MM.1S (cell line): ENCODE measurements at regions not wholly inside any gene's neighbourhood (a gene's known extent, or its start where the extent isn't known, plus 50 kb on each side); places are given as distances from the start of the nearest gene placed in this dataset.

Experiments
- DNase-seq: peaks from one replicate; pipeline ENCODE4 v3.0.0-alpha.2; 2015
- H2AFZ ChIP-seq: fragments of 300-600 bp; sonication (generic); 2 replicates; pipeline ENCODE4 v1.6.0; 2016; ENCODE audit warnings: antibody characterized with exemption, low read length
- H3F3A ChIP-seq: fragments of 300-600 bp; sonication (generic); 2 replicates; pipeline ENCODE4 v1.6.1; 2016; ENCODE audit warnings: mild to moderate bottlenecking, antibody characterized with exemption, low read length, moderate library complexity, mixed read lengths; ENCODE audit not compliant: insufficient read depth
- H3K27ac ChIP-seq: fragments of 300-600 bp; sonication (generic); 2 replicates; pipeline ENCODE4 v1.5.1; 2016; ENCODE audit warnings: mild to moderate bottlenecking, low read length
- H3K27me3 ChIP-seq: fragments of 300-600 bp; sonication (generic); replicated peaks from 2 replicates; pipeline ENCODE4 v1.6.0; 2016; ENCODE audit warnings: low read length; ENCODE audit not compliant: insufficient read depth
- H3K36me3 ChIP-seq: fragments of 300-600 bp; sonication (generic); replicated peaks from 2 replicates; pipeline ENCODE4 v1.6.1; 2016; ENCODE audit warnings: mild to moderate bottlenecking, low read length, mixed read lengths; ENCODE audit not compliant: insufficient read depth
- H3K4me1 ChIP-seq: fragments of 300-600 bp; sonication (generic); 2 replicates; pipeline ENCODE4 v1.6.1; 2016; ENCODE audit warnings: low read length, mixed read lengths
- H3K4me2 ChIP-seq: fragments of 300-600 bp; sonication (generic); 2 replicates; pipeline ENCODE4 v1.6.0; 2016; ENCODE audit warnings: low read depth, low read length
- H3K4me3 ChIP-seq: fragments of 300-600 bp; sonication (generic); 2 replicates; pipeline ENCODE4 v1.5.1; 2016; ENCODE audit warnings: low read length, mixed read lengths
- H3K79me2 ChIP-seq: fragments of 300-600 bp; sonication (generic); 2 replicates; pipeline ENCODE4 v1.6.1; 2016; ENCODE audit warnings: mixed run types, low read length, mixed read lengths
- H3K9ac ChIP-seq: fragments of 300-600 bp; sonication (generic); 2 replicates; pipeline ENCODE4 v1.6.1; 2016; ENCODE audit warnings: low read length, mixed read lengths
- H3K9me2 ChIP-seq: fragments of 300-600 bp; sonication (generic); replicated peaks from 2 replicates; pipeline ENCODE4 v1.6.1; 2016; ENCODE audit warnings: mild to moderate bottlenecking, low read length, mixed read lengths; ENCODE audit not compliant: insufficient read depth
- H3K9me3 ChIP-seq: fragments of 300-600 bp; sonication (generic); replicated peaks from 2 replicates; pipeline ENCODE4 v1.6.1; 2016; ENCODE audit warnings: mild to moderate bottlenecking, low read length, mixed read lengths; ENCODE audit not compliant: insufficient read depth
- H4K20me1 ChIP-seq: fragments of 300-600 bp; sonication (generic); 2 replicates; pipeline ENCODE4 v1.6.1; 2016; ENCODE audit warnings: mild to moderate bottlenecking, low read length, moderate library complexity, mixed read lengths; ENCODE audit not compliant: insufficient read depth
- EZH2 ChIP-seq: fragments of 300-600 bp; sonication (generic); optimal IDR thresholded peaks from 2 replicates; pipeline ENCODE3; 2017; ENCODE audit warnings: low read depth, mild to moderate bottlenecking, antibody characterized with exemption, low read length, mixed read lengths
- EZH2phosphoT487 ChIP-seq: fragments of 300-600 bp; sonication (generic); IDR thresholded peaks from 2 replicates; pipeline ENCODE4 v1.6.1; 2018; ENCODE audit warnings: antibody characterized with exemption, low read length
- TF ChIP-seq, protein P1 (sequence below): fragments of 300-600 bp; sonication (generic); IDR thresholded peaks from 2 replicates; pipeline ENCODE4 v1.5.1; 2016; ENCODE audit warnings: antibody characterized with exemption, low read length, mixed read lengths

- no peak overlapping the region for H2AFZ ChIP-seq
- no peak overlapping the region for H3K9ac ChIP-seq
- TF ChIP-seq, protein P1, sequence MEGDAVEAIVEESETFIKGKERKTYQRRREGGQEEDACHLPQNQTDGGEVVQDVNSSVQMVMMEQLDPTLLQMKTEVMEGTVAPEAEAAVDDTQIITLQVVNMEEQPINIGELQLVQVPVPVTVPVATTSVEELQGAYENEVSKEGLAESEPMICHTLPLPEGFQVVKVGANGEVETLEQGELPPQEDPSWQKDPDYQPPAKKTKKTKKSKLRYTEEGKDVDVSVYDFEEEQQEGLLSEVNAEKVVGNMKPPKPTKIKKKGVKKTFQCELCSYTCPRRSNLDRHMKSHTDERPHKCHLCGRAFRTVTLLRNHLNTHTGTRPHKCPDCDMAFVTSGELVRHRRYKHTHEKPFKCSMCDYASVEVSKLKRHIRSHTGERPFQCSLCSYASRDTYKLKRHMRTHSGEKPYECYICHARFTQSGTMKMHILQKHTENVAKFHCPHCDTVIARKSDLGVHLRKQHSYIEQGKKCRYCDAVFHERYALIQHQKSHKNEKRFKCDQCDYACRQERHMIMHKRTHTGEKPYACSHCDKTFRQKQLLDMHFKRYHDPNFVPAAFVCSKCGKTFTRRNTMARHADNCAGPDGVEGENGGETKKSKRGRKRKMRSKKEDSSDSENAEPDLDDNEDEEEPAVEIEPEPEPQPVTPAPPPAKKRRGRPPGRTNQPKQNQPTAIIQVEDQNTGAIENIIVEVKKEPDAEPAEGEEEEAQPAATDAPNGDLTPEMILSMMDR: no peak
- no peak for TF ChIP-seq EZH2
- no peak for TF ChIP-seq EZH2phosphoT487
- no peaks in the 10 kb centered on the region for H3K9me2 ChIP-seq
- no peaks in the 10 kb centered on the region for H3F3A ChIP-seq
- no peaks in the 10 kb centered on the region for H3K36me3 ChIP-seq
- H3K4me1 ChIP-seq: 0 out of 2 replicates have a peak, but pooled peaks cover 3% of the 10 kb centered on the region
- no peak overlapping the region for H3K27ac ChIP-seq
- no peaks in the 10 kb centered on the region for H3K27me3 ChIP-seq
- H3K79me2 ChIP-seq: no peaks in the 10 kb centered on the region
- H3K4me2 ChIP-seq: no peak overlapping the region
- H3K9me3 ChIP-seq: no peaks in the 10 kb centered on the region
- no peak for DNase-seq
- H4K20me1 ChIP-seq: no peaks in the 10 kb centered on the region
- H3K4me3 ChIP-seq: no peak overlapping the region
Measured at GRCh38 chr16:75780669-75781068, 54.4 kb upstream of the CPHXL start.

DNA sequence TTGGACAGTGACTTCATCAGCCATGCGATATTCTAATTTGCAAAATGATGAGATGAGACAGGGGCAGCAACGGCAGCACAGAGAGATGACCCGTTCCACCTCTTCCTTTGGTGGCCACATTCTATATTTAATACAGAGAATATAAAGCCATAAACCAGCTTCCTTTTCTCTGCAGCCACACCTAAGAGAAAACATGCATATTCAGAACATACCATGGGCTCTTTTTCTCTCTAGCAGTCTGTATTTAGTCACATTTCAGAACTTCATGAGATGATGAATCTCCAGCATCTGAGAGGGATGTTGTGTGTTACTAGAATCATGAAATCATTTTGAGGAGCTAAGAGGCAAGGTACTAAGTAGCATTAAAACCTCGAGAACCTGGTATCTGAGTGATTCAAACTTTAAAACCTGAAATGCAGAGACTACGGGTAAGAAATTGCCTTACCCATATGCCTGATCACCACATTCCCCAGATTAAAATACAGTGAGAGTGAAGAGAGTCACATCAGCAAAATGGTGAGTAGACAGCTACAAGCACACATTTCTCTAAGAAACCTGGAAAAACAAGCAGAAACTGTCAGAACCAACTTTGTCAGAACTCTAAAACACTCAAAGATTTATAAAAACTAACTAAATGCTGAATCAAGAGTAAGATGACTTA is 55.5 kb upstream of the CPHXL start:
- TF ChIP-seq EZH2phosphoT487: no peak
- TF ChIP-seq, protein P1: no peak
- Histone ChIP-seq H3K36me3 (no peaks in the 10 kb centered on the region), H2AFZ (0 out of 2 replicates have a peak overlapping the region, but pooled peaks have one; percentile 23), H3K4me1 (0 out of 2 replicates have a peak, but pooled peaks cover 3% of the 10 kb centered on the region), H3K9me2 (no peaks in the 10 kb centered on the region), H3K27me3 (no peaks in the 10 kb centered on the region), H3K9ac (no peak overlapping the region), H3K79me2 (no peaks in the 10 kb centered on the region), H4K20me1 (no peaks in the 10 kb centered on the region), H3K27ac (no peak overlapping the region), H3K4me2 (peak overlapping the region; percentile 34), H3F3A (no peaks in the 10 kb centered on the region), H3K9me3 (no peaks in the 10 kb centered on the region), H3K4me3 (no peak overlapping the region)
- no peak for DNase-seq

DNA sequence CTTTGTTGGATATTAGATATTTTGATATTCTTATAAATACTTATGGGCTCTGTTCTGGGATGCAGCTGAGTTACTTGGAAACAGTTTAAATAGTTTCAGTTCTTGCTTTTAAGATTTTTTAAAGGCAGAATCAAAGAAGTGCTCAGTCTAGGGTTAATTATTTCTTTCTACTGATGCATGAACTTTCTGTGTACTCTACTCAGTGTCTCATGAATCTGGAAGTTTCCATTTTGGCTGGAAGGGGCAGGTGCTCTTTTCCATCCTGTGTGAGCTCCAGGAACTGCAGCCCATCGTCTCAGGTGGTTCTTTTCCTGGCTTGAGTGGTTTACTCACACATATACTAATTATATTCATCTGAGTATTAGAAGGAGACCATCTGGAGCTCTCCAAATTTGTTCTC is 61.1 kb upstream of the CPHXL start:
- H3F3A ChIP-seq: peaks cover 3% of the 10 kb centered on the region; the same call in 1 of the 2 replicates
- no peak for DNase-seq
- H3K9ac ChIP-seq: no peak overlapping the region
- peak overlapping the region; percentile 16; the same call in 1 of the 2 replicates for H3K27ac ChIP-seq
- no peak overlapping the region for H3K4me3 ChIP-seq
- H3K9me2 ChIP-seq: no peaks in the 10 kb centered on the region
- 0 out of 2 replicates have a peak overlapping the region, but pooled peaks have one; percentile 38 for H2AFZ ChIP-seq
- no peaks in the 10 kb centered on the region for H3K27me3 ChIP-seq
- no peaks in the 10 kb centered on the region for H3K9me3 ChIP-seq
- H3K36me3 ChIP-seq: no peaks in the 10 kb centered on the region
- H4K20me1 ChIP-seq: no peaks in the 10 kb centered on the region
- no peaks in the 10 kb centered on the region for H3K79me2 ChIP-seq
- H3K4me1 ChIP-seq: peaks cover 6% of the 10 kb centered on the region; the same call in 1 of the 2 replicates
- no peak for TF ChIP-seq EZH2phosphoT487
- H3K4me2 ChIP-seq: peak overlapping the region; percentile 18; the same call in 1 of the 2 replicates

GRCh38 chr16:75789237-75789636 is 62.9 kb upstream of the CPHXL start:
- Histone ChIP-seq H3K36me3 (no peaks in the 10 kb centered on the region), H3K9ac (no peak overlapping the region), H3K4me1 (peaks cover 6% of the 10 kb centered on the region; the same call in 1 of the 2 replicates), H2AFZ (no peak overlapping the region), H4K20me1 (no peaks in the 10 kb centered on the region), H3K4me3 (no peak overlapping the region), H3K79me2 (no peaks in the 10 kb centered on the region), H3K4me2 (no peak overlapping the region), H3K9me3 (no peaks in the 10 kb centered on the region), H3F3A (peaks cover 3% of the 10 kb centered on the region; the same call in 1 of the 2 replicates), H3K27ac (no peak overlapping the region), H3K9me2 (no peaks in the 10 kb centered on the region), H3K27me3 (no peaks in the 10 kb centered on the region)
- TF ChIP-seq, protein P1: peak; percentile 64
- TF ChIP-seq EZH2 (no peak), EZH2phosphoT487 (no peak)
- peak; percentile 39 for DNase-seq
